Activated CD4-positive, alpha-beta memory T cell treated with anti-CD3 and anti-CD28 coated beads for 36 hours (primary cell): ENCODE measurements at regions not wholly inside any gene's neighbourhood (a gene's known extent, or its start where the extent isn't known, plus 50 kb on each side); places are given as distances from the start of the nearest gene placed in this dataset.

Source experiments
- CTCF ChIA-PET: fragments of 350-600 bp; sonication (Branson Sonifier 250); formaldehyde crosslinking; loops from one replicate; lab custom pipeline; 2021; ENCODE audit warnings: antibody characterized with exemption, inconsistent platforms; lab: Charles Lee
- POLR2A ChIA-PET: fragments of 350-600 bp; sonication (Branson Sonifier 250); formaldehyde crosslinking; loops from one replicate; lab custom pipeline; 2021; ENCODE audit warnings: antibody characterized with exemption; lab: Charles Lee
- DNase-seq: peaks from one replicate; pipeline ENCODE4 v3.0.0-alpha.2; 2020
- H3K27ac Mint-ChIP-seq: one replicate; pipeline ENCODE4 v1.8.0; 2021; ENCODE audit warnings: mixed read lengths
- H3K27me3 Mint-ChIP-seq: one replicate; pipeline ENCODE4 v1.8.0; 2021; ENCODE audit warnings: mixed read lengths
- H3K36me3 Mint-ChIP-seq: one replicate; pipeline ENCODE4 v1.8.0; 2021; ENCODE audit warnings: mixed read lengths
- H3K4me1 Mint-ChIP-seq: one replicate; pipeline ENCODE4 v1.8.0; 2021; ENCODE audit warnings: low read depth, mixed read lengths
- H3K4me3 Mint-ChIP-seq: one replicate; pipeline ENCODE4 v1.8.0; 2021; ENCODE audit warnings: mild to moderate bottlenecking, mixed read lengths
- H3K9me3 Mint-ChIP-seq: one replicate; pipeline ENCODE4 v1.8.0; 2021; ENCODE audit warnings: mixed read lengths
- intact Hi-C: fragments of 100-400 bp; cut with micrococcal nuclease; formaldehyde crosslinking; loops from one replicate; pipeline ENCODE4 v1.15.1; 2023

DNA sequence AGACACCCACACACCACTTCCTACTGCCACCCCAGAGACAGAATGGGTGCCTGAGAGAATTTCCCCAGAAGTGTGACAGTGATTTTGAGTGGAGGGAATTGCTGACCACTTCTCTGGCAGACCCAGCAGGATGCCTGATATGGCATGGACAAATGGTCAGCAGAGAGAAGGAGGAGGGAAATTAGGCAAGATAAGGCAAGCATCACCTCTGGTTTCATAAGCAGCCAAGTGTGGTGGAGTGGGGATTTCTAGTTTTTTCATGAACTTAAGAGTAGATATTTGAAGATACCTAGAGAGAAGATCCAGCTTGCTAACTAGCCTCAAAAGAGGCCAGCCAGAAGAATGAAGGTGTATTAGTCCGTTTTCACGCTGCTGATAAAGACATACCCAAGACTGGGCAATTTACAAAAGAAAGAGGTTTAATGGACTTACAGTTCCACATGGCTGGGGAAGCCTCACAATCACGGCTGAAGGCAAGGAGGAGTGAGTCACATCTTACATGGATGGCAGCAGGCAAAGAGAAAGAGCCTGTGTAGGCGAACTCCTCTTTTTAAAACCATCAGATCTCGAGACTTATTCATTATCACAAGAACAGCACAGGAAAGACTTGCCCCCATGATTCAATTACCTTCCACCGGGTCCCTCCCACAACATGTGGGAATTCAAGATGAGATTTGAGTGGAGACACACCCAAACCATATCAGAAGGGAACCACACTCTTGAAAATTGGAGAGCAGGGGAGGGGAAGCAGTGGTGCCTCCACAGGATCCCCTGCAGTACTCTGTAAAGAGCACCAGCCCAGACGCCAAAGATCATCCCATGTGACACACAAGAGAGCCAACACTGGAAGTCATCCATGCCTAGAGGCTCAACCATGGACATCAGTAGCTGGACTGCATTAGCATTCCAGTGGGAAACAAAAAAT lies 64.2 kb downstream of the RBM43 start:
- POLR2A ChIA-PET: no interaction called here
- no peak for DNase-seq
- CTCF ChIA-PET: no interaction called here
- H3K4me1 Mint-ChIP-seq: peaks cover 1% of the 10 kb centered on the region
- intact Hi-C loops: no loop called here
- no peaks in the 10 kb centered on the region for H3K36me3 Mint-ChIP-seq
- no peak overlapping the region for H3K4me3 Mint-ChIP-seq
- H3K9me3 Mint-ChIP-seq: no peaks in the 10 kb centered on the region
- H3K27ac Mint-ChIP-seq: no peak overlapping the region
- peaks cover 5% of the 10 kb centered on the region for H3K27me3 Mint-ChIP-seq

DNA sequence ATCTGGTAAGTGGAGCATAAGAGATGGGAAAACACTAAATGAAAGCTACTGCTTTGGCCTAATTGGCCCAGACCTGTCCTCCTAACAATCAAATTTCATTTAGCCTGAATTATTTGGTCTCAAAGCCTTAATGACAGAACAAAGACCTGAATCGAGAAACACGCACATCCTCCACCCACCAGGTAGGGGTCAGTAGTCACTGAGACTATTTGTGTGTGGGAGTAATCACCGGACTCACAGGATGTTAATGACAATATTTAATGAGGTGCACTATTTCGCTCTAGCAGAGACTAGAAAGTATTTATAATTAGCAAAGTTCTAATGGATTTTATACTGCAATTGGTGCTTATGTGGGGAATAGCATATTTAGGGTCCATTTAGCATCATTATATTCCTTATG lies 68.1 kb downstream of the RBM43 start:
- CTCF ChIA-PET: no interaction called here
- Mint-ChIP-seq H3K36me3 (no peaks in the 10 kb centered on the region), H3K27me3 (peaks cover 4% of the 10 kb centered on the region), H3K9me3 (no peaks in the 10 kb centered on the region), H3K4me1 (peaks cover 5% of the 10 kb centered on the region), H3K4me3 (no peak overlapping the region), H3K27ac (no peak overlapping the region)
- intact Hi-C loops: no loop called here
- no peak for DNase-seq
- POLR2A ChIA-PET: no interaction called here

DNA sequence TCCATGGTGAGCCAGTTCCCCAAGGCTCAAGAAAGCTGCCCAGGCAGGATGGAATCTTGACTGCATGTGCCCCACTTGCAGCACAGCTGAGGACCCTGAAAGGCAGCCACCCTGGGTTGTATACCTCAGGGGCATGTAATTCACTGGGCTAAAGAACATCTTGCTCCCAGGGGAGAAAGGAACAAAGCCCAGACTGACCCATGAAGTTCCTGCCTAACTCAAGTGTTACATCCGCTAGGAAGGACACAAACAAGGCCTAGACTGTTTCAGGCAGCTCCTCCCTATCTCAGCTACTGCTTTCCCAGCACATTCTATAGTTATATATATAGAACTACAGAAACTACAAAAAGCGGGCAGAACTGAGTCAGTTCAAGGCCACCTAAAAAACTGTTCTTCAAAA lies 69.0 kb downstream of the RBM43 start:
- no peak for DNase-seq
- Mint-ChIP-seq H3K27ac (no peak overlapping the region), H3K9me3 (no peaks in the 10 kb centered on the region), H3K4me3 (no peak overlapping the region), H3K27me3 (peaks cover 4% of the 10 kb centered on the region), H3K4me1 (peaks cover 5% of the 10 kb centered on the region), H3K36me3 (no peaks in the 10 kb centered on the region)
- intact Hi-C loops: no loop called here
- ChIA-PET CTCF (no interaction called here), POLR2A (no interaction called here)

DNA sequence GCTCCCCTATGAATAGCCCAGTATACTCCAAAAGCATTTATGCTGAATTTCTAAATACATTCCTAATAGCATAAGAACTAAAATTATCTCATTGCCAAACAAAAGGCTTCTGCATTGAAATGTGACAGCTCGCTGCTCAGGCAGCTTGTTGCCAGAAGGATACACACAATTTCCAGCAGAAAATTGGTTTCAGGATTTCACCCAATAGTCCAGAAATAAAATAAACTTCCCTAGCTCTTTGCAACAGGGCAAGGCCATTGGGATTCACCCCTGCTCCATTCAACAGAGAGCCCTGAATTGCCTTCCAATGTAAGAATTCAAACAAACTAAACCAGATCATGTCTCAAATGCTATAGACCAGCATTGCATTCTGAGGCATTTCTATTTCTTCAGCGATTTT lies 70.7 kb downstream of the RBM43 start:
- CTCF ChIA-PET: no interaction called here
- DNase-seq: no peak
- H3K4me1 Mint-ChIP-seq: peaks cover 5% of the 10 kb centered on the region
- no peaks in the 10 kb centered on the region for H3K27me3 Mint-ChIP-seq
- no peaks in the 10 kb centered on the region for H3K9me3 Mint-ChIP-seq
- H3K27ac Mint-ChIP-seq: no peak overlapping the region
- no peak overlapping the region for H3K4me3 Mint-ChIP-seq
- POLR2A ChIA-PET: no interaction called here
- intact Hi-C loops: no loop called here
- H3K36me3 Mint-ChIP-seq: no peaks in the 10 kb centered on the region

DNA sequence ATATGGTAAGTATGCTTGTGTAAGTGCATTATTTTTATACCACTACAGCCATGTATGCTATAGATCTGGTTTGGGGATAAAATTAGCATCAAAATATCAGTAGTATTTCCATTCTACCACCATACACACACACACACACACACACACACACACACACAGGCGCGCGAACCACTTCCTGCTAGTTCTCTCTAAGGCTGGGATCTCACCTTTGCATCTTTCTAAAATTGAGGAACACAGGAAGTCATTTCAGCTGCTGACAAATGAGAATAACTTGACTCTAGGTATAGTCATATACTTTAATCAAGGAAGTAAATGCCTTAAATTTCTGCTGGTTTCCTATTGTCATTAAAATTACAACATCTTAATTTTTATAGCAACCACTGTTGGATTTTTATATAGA lies 72.5 kb downstream of the RBM43 start:
- POLR2A ChIA-PET: no interaction called here
- no peaks in the 10 kb centered on the region for H3K27me3 Mint-ChIP-seq
- H3K4me3 Mint-ChIP-seq: no peak overlapping the region
- no peaks in the 10 kb centered on the region for H3K36me3 Mint-ChIP-seq
- DNase-seq: peak; percentile 11
- CTCF ChIA-PET: no interaction called here
- H3K9me3 Mint-ChIP-seq: no peaks in the 10 kb centered on the region
- intact Hi-C loops: no loop called here
- peaks cover 5% of the 10 kb centered on the region for H3K4me1 Mint-ChIP-seq
- no peak overlapping the region for H3K27ac Mint-ChIP-seq

DNA sequence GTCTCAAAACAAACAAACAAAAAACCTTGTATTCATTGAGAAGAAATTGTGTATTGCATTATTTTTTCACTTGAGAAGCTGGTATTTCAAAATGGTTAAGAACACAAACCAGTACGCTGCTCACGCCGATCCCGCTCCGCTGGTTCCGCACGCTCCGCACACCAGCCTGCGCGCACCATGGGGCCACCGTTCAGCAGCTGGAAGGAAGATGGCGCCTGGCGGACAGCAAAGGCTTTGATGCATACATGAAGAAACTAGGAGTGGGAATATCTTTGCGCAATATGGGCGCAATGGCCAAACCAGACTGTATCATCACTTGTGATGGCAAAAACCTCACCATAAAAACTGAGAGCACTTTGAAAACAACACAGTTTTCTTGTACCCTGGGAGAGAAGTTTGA lies 75.7 kb downstream of the RBM43 start:
- DNase-seq: no peak
- Mint-ChIP-seq H3K4me1 (peaks cover 5% of the 10 kb centered on the region), H3K27ac (no peak overlapping the region), H3K4me3 (no peak overlapping the region), H3K36me3 (no peaks in the 10 kb centered on the region), H3K9me3 (no peaks in the 10 kb centered on the region), H3K27me3 (peaks cover 3% of the 10 kb centered on the region)
- POLR2A ChIA-PET: no interaction called here
- intact Hi-C loops: no loop called here
- CTCF ChIA-PET: no interaction called here

DNA sequence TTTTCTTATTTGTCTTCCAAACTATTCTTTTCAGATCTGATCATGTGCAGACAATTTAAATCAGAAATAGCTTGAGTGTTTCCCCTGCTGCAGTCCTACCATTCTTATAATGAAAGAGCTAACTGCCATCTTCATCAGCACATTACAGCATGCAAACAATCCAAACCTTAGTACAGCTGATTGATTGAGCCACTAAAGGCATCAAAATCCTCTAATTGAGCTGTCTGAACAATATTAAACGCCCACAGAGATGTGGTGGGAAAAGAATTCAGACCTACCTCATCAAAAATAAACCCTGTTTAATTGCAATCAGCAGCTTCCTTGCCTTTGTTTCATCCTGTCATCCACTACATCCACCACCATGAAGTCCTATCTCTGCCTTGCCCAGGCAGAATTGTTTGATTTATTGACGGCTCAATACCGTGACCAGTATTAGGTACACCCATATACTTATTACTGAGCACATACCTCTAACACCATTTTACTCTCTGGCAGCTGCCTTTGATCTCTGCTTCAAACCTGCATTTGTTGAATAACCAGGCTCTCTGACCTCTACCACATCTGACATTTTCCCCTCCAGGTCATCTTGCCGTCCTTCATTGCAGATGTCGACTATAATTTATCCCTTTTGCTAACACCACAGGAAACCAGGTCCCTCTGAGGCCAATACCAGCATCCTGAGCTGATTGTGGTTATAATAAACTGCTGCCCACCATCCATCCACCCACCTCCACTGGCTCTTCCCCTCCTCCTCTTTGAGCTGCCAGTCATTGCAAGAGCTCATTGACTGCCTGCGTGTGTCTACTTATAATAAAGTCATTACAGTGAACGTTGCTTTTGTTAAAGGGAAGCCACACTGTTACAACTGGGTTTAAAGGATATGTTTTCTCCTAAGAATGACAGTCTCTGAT lies 78.5 kb downstream of the RBM43 start:
- intact Hi-C loops: no loop called here
- H3K4me1 Mint-ChIP-seq: no peaks in the 10 kb centered on the region
- no peaks in the 10 kb centered on the region for H3K9me3 Mint-ChIP-seq
- ChIA-PET POLR2A (no interaction called here), CTCF (interaction anchor here (1.7 kb wide), 1 partner anchor 55 kb away, joined by 3 read pairs; no protein-coding TSS in a partner anchor)
- H3K4me3 Mint-ChIP-seq: no peak overlapping the region
- peaks cover 8% of the 10 kb centered on the region for H3K27me3 Mint-ChIP-seq
- H3K27ac Mint-ChIP-seq: no peak overlapping the region
- H3K36me3 Mint-ChIP-seq: no peaks in the 10 kb centered on the region
- DNase-seq: no peak

DNA sequence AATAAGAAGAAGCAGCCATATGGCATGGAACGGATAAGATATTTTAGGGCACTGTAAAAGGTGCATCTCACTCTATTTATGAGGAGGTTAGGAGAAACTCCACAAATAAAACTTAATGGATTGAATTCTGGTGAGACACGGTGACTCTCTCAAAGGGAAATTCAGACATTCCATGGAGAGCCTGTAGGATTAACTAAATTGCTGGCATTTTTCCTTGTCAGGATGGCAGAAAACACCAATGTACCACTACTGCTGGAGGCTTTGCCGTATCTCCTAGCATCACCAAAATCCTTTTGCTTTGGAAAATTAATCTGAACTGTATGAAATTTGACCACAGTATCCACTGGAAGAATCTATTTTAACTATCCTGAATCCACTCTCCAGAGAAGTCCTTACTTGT lies 79.3 kb downstream of the RBM43 start:
- no peak for DNase-seq
- Mint-ChIP-seq H3K27me3 (peaks cover 10% of the 10 kb centered on the region), H3K27ac (no peak overlapping the region), H3K4me3 (no peak overlapping the region), H3K9me3 (no peaks in the 10 kb centered on the region), H3K36me3 (no peaks in the 10 kb centered on the region), H3K4me1 (no peaks in the 10 kb centered on the region)
- ChIA-PET POLR2A (no interaction called here), CTCF (no interaction called here)
- intact Hi-C loops: no loop called here

DNA sequence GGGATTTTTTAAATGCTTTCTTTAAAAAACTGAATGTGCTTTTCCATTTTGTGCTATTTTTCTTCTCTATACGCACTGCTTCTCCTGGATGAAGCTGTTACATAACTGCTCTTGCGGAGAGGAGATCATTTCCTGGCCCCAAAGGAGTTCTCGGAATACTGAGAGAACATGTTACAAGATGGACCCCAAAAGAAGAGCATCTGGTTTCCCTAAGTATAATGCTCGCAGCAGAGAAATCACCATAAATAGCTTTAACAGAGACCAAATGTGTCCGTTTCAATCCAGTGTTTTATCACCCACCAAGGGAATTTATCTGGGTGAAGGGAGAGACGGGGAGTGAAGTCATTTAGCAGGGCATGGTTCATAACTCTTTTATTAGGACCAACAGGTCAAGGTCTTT lies 80.1 kb downstream of the RBM43 start:
- H3K4me1 Mint-ChIP-seq: no peaks in the 10 kb centered on the region
- no peaks in the 10 kb centered on the region for H3K9me3 Mint-ChIP-seq
- H3K27me3 Mint-ChIP-seq: peaks cover 10% of the 10 kb centered on the region
- CTCF ChIA-PET: no interaction called here
- H3K36me3 Mint-ChIP-seq: no peaks in the 10 kb centered on the region
- POLR2A ChIA-PET: no interaction called here
- intact Hi-C loops: no loop called here
- no peak for DNase-seq
- H3K27ac Mint-ChIP-seq: no peak overlapping the region
- no peak overlapping the region for H3K4me3 Mint-ChIP-seq

DNA sequence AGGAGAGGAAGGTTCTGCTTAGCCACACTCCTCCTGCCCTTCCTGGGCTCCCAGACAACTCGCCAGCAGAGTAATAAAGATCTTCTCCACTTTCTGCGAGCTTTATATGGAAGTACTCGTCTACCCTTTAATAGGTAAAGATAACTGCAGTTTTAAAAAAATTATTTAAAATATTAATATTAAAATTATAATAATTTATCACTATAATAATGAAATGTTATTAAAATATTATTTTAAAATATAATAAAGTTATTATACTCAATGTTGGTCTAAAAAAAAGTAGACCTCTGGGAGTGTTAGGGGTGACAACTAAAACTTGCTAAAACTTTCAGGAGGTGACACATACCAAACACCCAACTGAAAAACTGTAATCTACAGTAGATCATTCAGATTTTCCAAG lies 81.5 kb downstream of the RBM43 start:
- Mint-ChIP-seq H3K4me3 (no peak overlapping the region), H3K36me3 (no peaks in the 10 kb centered on the region), H3K4me1 (no peaks in the 10 kb centered on the region), H3K27ac (no peak overlapping the region), H3K27me3 (peaks cover 10% of the 10 kb centered on the region), H3K9me3 (no peaks in the 10 kb centered on the region)
- CTCF ChIA-PET: no interaction called here
- DNase-seq: no peak
- intact Hi-C loops: no loop called here
- POLR2A ChIA-PET: no interaction called here

DNA sequence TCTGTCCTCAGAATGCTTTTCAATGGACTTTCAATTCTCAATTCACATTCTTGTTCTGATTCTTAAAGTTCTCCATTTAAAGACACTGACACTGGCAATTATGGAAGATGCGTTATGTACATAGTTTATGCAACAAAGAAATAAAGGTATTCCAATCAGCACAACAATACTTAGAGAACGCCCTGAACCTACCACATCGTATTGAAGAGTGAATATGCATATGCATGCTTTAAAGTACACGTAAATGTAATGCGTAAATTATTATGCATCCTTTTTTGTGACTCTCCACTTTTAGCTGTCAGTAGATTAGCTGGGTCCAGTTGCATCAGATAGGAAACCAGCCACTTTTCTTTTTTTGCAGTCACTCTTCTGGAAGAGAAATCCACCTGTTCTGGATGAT lies 83.5 kb downstream of the RBM43 start:
- Mint-ChIP-seq H3K27ac (no peak overlapping the region), H3K4me1 (no peaks in the 10 kb centered on the region), H3K9me3 (no peaks in the 10 kb centered on the region), H3K36me3 (no peaks in the 10 kb centered on the region), H3K4me3 (no peak overlapping the region), H3K27me3 (peaks cover 14% of the 10 kb centered on the region)
- ChIA-PET CTCF (no interaction called here), POLR2A (no interaction called here)
- no peak for DNase-seq
- intact Hi-C loops: no loop called here

DNA sequence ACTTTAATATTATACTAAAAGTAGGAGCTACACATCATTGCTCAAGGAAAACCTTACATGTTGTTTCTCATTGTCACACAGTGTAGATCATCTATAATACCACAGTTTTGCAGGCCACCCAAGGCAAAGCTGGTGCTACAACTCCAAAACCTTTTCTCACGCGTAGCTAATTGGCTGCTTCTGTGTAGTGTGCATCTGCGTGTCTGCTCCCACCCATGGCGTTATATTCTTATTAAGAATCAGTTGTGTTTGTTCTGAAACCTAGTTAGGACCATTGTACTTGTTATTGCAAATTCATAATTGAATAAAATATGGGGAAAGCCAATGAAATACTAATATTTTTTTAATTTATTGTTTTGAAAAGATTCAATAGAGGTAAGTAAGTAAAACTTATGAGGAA lies 83.9 kb downstream of the RBM43 start:
- DNase-seq: no peak
- Mint-ChIP-seq H3K4me3 (no peak overlapping the region), H3K36me3 (no peaks in the 10 kb centered on the region), H3K27ac (no peak overlapping the region), H3K9me3 (no peaks in the 10 kb centered on the region), H3K4me1 (no peaks in the 10 kb centered on the region), H3K27me3 (peaks cover 14% of the 10 kb centered on the region)
- intact Hi-C loops: no loop called here
- ChIA-PET CTCF (no interaction called here), POLR2A (no interaction called here)
